HG02840 (cell line): ENCODE measurements at regions not wholly inside any gene's neighbourhood (a gene's known extent, or its start where the extent isn't known, plus 50 kb on each side); places are given as distances from the start of the nearest gene placed in this dataset.
"Not testable (repeated sequence)": the region's sequence is repeated elsewhere in the genome, so short reads cannot be mapped to it uniquely, and the experiment has no call there.

Experiments used
- ATAC-seq: cut with Tn5 transposase; IDR thresholded peaks from one replicate; pipeline ENCODE4 v1.9.1; 2021; ENCODE audit warnings: mild to moderate bottlenecking, moderate library complexity, moderate number of reproducible peaks; ENCODE audit not compliant: unreplicated experiment, low FRiP score

DNA sequence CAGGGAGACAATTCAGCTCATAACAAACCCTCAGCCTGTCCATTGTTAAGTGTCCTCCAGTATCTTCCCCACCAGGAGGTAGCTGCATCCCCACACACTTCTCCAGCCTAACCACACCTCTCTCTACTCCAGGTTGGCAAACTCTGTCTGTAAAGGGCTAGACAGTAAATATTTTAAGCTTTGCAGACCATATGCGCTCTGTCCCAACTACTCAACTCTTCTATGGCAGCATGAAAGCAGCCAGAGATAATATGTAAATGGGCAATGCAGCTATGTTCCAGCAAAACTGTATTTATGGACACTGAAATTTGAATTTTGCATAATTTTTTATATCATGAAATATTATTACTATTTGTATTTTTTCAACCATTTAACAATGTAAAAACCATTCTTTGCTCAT is 230.4 kb upstream of the STT3B start:
- no peak for ATAC-seq

DNA sequence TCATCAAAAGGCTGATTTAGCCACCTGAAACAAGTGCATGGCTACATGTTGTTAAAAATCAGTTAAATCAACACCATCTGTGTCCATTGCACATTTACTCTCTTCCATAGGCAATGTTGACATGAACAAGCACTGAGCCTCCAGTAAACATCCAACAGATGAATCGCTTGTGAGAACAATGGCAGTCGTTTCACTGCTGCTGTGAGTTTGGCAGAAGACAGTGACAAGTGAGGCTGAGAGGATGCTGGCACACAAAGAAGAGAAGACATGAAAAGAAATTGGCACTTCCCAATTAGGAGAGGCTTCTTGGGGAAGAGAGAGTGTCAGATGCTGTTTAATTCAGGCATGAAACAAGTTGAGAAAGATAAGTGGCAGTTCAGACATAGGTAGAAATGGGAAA is 227.4 kb upstream of the STT3B start:
- ATAC-seq, result no peak

DNA sequence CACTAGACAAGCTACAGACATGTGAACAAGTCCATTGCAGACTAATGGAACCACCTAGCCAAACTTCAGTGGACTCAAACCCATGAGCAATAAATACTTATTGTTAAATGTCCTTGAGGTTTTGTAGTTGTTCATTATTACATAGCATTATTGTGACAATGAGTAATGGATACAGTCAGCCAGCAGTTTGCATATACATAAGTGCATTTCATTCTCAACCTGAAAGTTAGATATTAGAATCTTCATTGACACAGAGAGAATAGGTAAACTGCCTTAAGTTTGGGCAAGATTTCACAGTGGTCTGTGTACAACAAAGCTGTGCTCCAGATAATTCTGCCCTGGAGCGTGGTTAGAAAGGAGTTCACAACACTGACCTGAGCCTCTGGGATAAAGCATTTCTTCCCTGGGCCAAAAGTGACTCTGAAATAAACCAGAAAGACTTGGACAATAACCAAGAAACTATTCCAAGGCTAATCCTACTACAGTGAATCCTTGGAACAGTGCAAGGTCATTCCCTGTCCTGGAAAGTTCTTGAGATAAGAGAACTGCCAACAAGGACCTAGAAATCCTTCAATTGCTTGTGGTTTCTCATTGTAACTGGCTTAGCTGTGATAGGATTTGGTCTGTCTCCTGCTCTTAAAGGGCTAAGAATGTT is 225.5 kb upstream of the STT3B start:
- ATAC-seq, result no peak

DNA sequence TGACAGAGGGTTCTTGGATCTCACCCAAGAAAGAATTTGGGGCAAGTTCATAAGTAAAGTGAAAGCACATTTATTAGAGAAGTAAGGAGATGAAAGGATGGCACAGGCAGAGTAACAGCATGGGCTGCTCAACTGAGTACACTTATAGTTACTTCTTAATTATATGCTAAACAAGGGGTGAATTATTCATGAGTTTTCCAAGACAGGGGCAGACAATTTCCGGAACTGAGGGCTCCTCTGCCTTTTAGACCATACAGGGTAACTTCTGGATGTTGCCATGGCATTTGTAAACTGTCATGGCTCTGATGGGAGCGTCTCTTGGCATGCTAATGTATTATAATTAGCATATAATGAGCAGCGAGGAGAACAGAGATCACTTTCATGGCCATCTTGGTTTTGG is 221.2 kb upstream of the STT3B start:
- ATAC-seq, result no peak

DNA sequence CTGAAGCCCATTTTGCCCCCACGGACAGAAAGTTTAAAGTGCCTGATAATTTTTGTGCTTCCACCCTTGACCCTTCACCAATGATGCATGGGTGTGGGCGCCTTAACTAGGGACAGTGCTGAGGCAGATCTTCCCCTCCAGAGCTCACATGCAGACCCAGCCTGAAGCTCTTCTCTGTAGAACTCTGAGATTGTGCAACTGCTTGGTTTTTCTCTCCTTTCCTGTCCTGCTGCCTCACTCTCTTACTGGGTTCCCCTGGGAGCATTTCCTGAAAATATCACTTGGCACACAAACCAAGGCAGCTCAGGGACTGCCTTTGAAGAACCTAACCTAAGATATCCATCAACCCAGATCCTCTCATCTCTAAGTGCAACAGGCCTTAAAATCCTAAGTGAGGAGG is 220.3 kb upstream of the STT3B start:
- no peak for ATAC-seq

DNA sequence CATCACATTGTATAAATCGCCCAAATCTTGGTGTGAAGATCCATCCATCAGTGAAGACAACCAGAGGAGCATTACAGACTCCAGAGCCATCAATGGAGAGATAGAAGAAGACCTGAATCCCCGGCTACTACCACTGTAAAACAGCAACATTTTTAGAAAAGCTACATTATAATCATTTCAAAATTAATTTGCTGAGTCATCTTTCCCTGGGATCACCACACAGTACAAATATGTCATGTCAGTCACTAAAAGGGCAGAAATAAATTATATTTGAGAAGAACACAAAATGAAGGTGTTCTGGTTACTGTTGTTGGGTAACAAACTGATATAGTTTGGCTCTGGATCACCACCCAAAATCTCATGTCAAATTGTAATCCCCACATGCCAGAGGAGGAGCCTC is 218.5 kb upstream of the STT3B start:
- ATAC-seq, result no peak

DNA sequence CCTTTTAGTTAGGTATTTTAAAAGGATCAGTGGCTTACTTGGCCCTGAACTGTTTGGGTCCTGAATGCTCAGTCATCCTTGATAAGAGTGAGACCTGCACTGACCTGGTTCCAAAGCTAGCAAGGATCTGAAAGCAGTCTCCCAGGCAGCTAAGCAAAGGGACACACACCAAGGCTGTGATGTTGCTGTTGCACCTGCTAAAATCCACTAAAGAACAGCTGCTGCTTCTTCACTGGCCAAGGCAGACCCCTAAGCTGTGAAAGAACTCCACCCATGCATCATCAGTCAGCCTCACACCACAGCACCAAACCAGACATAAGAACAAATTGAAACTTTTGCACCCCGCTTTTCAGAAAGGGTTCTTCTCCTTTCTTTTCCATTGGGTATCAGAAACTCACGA is 213.4 kb upstream of the STT3B start:
- ATAC-seq, result no peak

DNA sequence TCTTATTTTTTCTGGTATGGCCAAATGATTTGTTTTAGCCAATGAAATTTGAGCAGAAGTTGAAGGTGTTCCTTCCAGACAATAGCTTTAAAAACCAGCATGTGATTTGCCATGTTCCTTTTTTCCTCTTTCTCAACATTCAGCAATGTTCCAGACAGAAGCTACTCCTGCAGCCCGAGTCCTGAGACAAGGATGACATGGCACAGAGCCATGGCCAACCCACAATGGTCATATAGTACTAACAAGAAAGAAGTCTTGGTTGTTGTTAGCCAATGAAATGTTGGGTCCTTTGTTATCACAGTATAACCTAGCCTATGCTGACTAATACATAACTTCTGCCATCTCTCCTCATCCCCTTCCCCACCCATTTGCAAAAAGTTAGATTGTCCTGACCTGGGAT is 211.1 kb upstream of the STT3B start:
- ATAC-seq, result no peak

DNA sequence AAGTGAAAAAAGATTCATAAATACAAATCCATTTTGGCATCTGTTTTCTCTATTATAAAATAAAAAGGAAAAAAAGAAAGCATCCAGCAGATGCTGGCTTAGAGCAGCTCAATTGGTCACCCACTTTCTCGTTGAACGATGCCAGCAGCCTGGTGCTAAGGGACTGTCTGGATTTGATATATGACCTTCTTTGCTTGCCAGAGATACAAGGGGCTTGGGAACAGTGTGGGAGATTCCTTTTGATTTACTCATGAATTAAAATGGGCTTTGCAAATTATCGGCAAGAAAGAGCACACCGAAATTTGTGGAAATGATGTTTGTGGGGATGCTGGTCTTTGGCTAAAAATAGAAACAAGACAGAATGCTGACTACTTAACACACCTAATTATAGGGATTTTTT is 210.3 kb upstream of the STT3B start:
- no peak for ATAC-seq

DNA sequence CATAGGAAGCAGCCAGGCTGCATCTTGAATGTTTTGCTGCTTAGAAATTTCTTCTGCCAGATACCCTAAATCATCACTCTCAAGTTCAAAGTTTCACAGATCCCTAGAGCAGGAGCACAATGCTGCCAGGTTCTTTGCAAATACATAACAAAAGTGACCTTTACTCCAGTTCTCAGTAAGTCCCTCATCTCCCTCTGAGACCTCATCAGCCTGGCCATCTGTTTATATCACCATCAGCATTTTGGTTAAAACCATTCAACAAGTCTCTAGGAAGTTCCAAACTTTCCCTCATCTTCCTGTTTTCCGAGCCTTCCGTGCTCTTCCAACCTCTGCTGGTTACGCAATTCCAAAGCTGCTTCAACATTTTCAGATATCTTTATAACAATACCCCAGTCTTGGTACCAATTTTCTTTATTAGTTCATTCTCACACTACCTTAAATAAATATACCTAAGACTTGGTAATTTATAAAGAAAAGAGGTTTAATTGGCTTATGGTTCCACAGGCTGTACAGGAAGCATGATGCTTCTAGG is 204.8 kb upstream of the STT3B start:
- not testable (repeated sequence) for ATAC-seq

DNA sequence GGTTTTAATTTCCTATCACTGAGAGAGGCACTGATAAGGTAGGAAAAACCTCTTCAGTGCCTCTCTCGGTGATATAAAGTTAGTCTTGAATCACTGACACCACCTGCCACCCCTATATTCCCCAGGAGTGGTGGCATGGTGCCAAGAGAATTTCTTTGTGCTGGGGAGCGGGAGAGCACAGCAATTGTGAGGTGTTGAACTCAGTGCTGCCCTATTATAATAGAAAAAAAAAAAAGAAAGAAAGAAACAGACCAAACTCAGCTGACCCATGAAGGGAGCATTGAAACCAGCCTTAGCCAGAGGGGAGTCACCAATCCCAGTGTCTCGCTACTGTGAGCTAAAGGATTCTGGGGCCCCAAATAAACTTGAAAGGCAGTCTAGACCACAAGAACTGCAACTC is 201.4 kb upstream of the STT3B start:
- ATAC-seq, result no peak

DNA sequence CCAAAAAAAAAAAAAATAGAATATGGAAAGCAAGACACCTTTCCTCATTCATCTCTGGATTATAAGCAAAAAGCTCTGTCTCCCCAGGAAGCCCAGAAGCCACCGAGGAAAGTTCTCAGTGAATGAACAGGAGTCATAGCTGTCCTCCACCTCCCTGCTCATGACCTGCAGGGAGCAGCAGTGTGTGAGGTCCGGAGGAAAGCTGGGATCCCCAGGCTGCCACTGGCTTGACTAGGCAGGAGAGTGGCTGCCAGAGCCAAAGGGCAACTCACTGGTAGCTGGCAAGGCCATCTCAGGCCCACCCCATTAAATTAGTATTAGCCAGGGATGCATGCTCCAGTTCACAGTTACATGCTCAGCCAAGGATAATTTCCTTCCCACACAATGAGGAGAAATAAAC is 191.6 kb upstream of the STT3B start:
- no peak for ATAC-seq

DNA sequence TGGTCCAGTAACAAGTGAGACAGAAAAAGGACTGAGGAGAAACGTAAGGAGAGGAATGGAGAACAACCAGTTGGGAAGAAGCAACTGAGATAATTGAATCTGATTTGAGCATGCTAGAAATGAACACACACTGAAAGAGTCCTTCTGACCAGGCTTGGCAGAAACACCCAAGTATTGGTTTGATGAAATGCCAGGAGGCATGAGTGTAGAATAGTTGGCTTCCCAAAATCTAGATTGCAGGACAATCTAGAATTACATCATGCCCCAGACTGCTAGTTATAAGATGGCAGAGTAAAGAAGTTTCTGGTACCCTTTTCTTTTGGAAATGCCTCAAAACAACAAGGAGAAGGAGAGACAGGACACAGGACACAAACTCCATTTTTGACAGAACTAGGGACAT is 189.7 kb upstream of the STT3B start:
- no peak for ATAC-seq

DNA sequence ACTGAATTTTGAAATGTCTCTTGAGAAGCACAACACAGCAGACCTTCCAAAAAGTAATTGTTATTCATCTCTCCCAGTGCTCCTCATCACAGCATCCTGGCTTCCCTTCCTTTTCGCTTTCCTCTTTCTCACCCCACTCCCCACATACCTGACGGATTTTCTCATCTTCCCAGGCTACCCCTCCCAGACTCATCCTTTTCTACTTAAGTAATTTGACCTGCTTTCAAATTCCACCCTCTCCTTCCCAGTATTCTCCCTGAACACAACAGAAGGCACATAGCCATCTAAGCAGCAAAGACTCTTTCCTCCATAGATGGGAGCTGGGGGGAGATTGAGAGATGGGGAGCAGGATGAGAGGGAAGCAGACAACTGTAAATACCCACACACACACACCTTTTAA is 187.1 kb upstream of the STT3B start:
- ATAC-seq, result no peak

DNA sequence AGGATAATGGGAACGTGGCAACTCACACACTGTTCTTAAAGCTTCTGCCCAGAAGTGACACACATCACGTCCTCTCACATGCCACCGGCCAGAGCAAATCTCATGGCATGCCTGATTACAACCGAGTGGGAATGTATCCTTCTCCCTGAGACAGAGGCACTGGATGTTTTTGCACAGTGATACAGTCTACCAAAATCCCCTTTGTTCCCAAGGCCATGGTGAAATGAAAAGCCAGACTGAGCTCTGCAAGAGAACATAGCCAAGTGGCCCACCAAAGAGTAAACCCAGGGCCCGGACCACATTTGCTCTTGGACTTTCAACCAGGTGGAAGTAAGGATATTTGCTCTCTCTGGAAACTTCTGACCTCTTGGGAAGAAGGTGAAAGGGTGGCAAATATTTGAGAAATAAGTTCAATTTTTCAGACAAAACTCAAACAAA is 186.2 kb upstream of the STT3B start:
- ATAC-seq, result no peak

DNA sequence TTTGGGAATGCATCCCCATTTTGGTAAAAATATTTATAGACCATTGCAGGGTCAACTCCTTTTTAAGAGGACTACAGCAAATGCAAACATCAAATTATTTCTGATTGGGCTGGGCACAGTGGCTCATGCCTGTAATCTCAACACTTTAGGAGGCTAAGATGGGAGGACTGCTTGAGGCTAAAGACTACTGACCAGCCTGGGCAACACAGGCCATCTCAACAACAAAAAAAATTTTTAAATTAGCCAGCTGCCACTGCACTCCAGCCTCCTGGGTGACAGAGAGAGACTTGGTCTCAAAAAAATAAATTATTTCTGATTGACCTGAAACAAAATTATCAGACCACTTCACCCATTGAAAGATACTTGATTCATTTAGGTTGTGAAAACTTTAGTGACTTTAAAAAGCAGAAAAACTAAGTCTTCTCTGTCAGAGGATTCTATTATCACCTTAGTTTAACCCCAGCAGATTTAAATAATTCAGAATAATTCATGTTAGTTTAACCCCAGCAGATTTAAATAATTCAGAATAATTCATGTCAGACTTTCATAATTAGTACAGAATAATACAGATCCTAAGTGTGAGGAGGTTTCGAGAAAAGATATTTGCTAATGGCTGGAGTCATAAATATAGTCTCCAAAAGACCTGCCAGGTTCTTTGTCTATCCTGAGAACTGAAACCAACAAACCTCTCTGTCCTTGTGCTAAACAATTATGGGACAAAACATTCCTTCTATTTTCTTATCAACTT is 183.6 kb upstream of the STT3B start:
- no peak for ATAC-seq

DNA sequence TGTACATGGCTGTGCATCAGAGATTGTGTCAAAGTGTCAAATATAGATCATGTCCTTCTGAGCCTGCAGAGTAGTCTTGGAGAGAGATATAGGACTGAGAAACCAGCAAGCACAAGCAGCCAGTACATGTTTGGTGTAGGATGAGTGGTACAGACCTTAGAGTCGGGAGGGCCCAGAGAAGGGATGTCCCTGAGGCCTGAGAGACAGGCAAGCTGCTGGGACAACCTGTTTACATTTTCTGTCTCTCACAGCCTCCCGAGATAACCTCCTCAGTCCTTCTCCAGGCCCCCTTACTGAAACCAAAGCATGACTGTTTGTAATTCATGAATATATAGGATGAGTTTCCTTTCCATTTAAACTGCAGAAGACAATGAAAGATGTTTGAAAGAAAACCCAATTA is 182.4 kb upstream of the STT3B start:
- no peak for ATAC-seq

DNA sequence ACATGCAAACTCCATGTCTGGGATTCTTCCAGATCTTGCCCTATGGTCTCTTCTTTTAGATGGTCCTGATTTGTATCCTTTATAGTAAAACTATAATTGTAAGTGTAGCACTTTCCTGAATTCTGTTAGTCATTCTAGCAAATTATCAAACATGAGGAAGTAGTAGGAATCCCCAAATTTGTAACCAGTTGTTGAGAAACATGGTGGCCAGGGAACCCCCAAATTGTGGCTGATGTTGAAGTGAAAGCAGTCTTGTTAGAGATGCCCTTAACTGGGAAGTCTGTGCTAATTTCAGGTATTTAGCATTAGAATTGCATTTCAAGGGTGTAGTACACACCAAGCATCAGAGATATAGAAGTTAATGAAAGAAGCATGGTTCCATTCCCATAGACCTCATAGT is 180.4 kb upstream of the STT3B start:
- no peak for ATAC-seq

DNA sequence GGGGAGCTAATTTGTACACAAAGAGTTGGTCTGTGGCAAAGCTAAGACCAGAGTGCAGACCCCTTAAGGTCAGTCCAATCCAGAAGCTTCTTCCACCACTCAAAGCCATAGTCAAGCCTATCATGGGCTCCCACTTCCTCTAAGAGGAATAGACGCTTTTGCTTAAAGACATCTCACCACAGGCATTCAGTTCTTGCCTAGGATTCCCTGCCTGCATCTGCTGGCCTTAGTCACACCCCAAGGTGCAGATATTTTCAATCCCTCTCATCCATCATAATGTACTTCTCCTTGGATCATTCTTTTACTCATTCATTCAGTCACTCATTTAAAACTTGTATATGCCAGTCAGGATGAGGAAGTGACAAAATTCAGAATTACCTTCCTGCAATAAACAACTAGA is 179.6 kb upstream of the STT3B start:
- no peak for ATAC-seq

DNA sequence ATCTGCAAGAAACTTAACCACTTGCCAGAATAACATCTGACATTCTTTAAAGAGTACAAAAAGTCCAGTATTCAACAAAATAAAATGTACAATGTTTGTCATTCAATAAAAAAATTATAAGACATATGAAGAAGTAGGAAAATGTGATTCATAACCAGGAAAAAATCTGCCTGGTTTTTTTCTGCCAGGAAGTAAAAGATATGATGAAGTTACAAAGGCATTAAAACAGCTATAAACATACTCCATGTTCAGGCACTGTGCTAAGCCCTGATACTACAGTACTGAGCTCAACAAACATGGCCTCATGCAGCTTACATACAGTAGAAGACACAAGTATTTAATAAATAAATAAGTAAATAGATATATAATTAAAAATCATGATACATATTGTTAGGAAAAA is 178.4 kb upstream of the STT3B start:
- ATAC-seq, result no peak

DNA sequence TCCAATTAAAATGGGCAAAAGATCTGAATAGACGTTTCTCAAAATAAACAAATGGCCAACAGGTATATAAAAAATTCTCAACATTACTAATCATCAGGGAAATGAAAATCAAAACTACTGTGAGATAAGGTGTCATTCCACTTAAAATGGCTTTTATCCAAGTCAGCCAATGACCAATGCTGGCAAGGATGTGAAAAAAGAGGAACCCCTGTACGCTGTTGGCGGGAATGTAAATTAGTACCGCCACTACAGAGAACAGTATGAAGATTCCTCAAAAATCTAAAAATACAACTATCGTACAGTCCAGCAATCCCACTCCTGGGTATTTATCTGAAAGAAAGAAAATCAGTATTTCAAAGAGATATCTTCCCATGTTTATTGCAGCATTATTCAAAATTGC is 176.9 kb upstream of the STT3B start:
- no peak for ATAC-seq

DNA sequence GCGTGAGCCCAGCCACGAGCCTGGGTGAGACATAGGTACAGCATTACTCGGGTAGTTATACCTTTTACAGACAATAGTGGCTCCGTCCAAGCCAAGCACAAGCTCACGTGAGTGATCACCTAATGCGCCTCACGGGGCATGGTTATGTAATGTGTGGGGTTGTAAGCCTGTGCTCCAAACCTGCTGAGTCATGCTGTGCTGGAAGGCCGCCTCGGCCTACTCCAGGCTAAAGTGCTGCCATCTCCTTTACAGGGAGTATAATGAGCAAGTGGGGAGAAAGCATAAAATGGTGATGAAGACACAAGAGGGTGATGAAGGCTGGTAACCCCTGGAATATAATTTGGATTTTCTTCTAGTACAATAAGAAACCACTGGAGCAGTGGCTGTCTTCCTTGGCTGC is 175.8 kb upstream of the STT3B start:
- ATAC-seq, result no peak
